ENCODE measurements at regions not wholly inside any gene's neighbourhood (a gene's known extent, or its start where the extent isn't known, plus 50 kb on each side); places are given as distances from the start of the nearest gene placed in this dataset.

GRCh38 chr11:112565551-112565950, 304.9 kb upstream of the PLET1 start:
- no peaks in the 10 kb centered on the region for H4K20me1 ChIP-seq (ENCODE audit: insufficient read depth, low read length)
- H3K36me3 ChIP-seq (replicated peaks; ENCODE audit: low read depth, low read length) = no peaks in the 10 kb centered on the region
- H2AFZ ChIP-seq (ENCODE audit: low read depth, low read length) = no peak overlapping the region
- peaks cover 54% of the 10 kb centered on the region for H3K27me3 ChIP-seq (ENCODE audit: low read depth, low read length)
- TF ChIP-seq CTCF (IDR thresholded peaks at IDR 0.05; ENCODE audit: low read depth, low read length) (no peak), EZH2phosphoT487 (IDR thresholded peaks at IDR 0.05; ENCODE audit: low read depth) (no peak)
- no peak overlapping the region for H3K27ac ChIP-seq (ENCODE audit: low read length)
- no peak overlapping the region for H3K4me3 ChIP-seq (ENCODE audit: low read length)
- H3K9me3 ChIP-seq (ENCODE audit: insufficient read depth, low read length) = no peaks in the 10 kb centered on the region
- H3K4me2 ChIP-seq (ENCODE audit: low read length) = no peak overlapping the region
- no peaks in the 10 kb centered on the region for H3K79me2 ChIP-seq (ENCODE audit: low read length)
- H3K4me1 ChIP-seq (ENCODE audit: low read length) = no peaks in the 10 kb centered on the region
- no peak overlapping the region for H3K9ac ChIP-seq (ENCODE audit: low read length)

GRCh38 chr11:112566124-112566523, 305.5 kb upstream of the PLET1 start:
- Histone ChIP-seq H3K4me1 (ENCODE audit: low read length) (no peaks in the 10 kb centered on the region), H3K9me3 (ENCODE audit: insufficient read depth, low read length) (no peaks in the 10 kb centered on the region), H3K27ac (ENCODE audit: low read length) (no peak overlapping the region), H3K27me3 (ENCODE audit: low read depth, low read length) (peaks cover 54% of the 10 kb centered on the region), H3K36me3 (replicated peaks; ENCODE audit: low read depth, low read length) (no peaks in the 10 kb centered on the region), H2AFZ (ENCODE audit: low read depth, low read length) (no peak overlapping the region), H4K20me1 (ENCODE audit: insufficient read depth, low read length) (no peaks in the 10 kb centered on the region), H3K4me2 (ENCODE audit: low read length) (no peak overlapping the region), H3K9ac (ENCODE audit: low read length) (no peak overlapping the region), H3K4me3 (ENCODE audit: low read length) (no peak overlapping the region), H3K79me2 (ENCODE audit: low read length) (no peaks in the 10 kb centered on the region)
- TF ChIP-seq CTCF (IDR thresholded peaks at IDR 0.05; ENCODE audit: low read depth, low read length) = no peak
- no peak for TF ChIP-seq EZH2phosphoT487 (IDR thresholded peaks at IDR 0.05; ENCODE audit: low read depth)

- Histone ChIP-seq H2AFZ (ENCODE audit: low read depth, low read length) (no peak overlapping the region), H3K4me1 (ENCODE audit: low read length) (no peaks in the 10 kb centered on the region), H4K20me1 (ENCODE audit: insufficient read depth, low read length) (no peaks in the 10 kb centered on the region), H3K9me3 (ENCODE audit: insufficient read depth, low read length) (no peaks in the 10 kb centered on the region), H3K4me2 (ENCODE audit: low read length) (no peak overlapping the region), H3K36me3 (replicated peaks; ENCODE audit: low read depth, low read length) (no peaks in the 10 kb centered on the region), H3K27ac (ENCODE audit: low read length) (no peak overlapping the region), H3K27me3 (ENCODE audit: low read depth, low read length) (peaks cover 43% of the 10 kb centered on the region), H3K4me3 (ENCODE audit: low read length) (no peak overlapping the region), H3K9ac (ENCODE audit: low read length) (no peak overlapping the region), H3K79me2 (ENCODE audit: low read length) (no peaks in the 10 kb centered on the region)
- TF ChIP-seq CTCF (IDR thresholded peaks at IDR 0.05; ENCODE audit: low read depth, low read length) (no peak), EZH2phosphoT487 (IDR thresholded peaks at IDR 0.05; ENCODE audit: low read depth) (no peak)
These were observed 309.7 kb upstream of the PLET1 start for GRCh38 chr11:112570333-112570732.

GRCh38 chr11:112579282-112579681, 318.6 kb upstream of the PLET1 start:
- no peak for TF ChIP-seq CTCF (IDR thresholded peaks at IDR 0.05; ENCODE audit: low read depth, low read length)
- TF ChIP-seq EZH2phosphoT487 (IDR thresholded peaks at IDR 0.05; ENCODE audit: low read depth) = no peak
- H3K4me3 ChIP-seq (ENCODE audit: low read length) = no peak overlapping the region
- H3K9me3 ChIP-seq (ENCODE audit: insufficient read depth, low read length) = no peaks in the 10 kb centered on the region
- H3K4me2 ChIP-seq (ENCODE audit: low read length) = no peak overlapping the region
- no peak overlapping the region for H3K9ac ChIP-seq (ENCODE audit: low read length)
- no peak overlapping the region for H2AFZ ChIP-seq (ENCODE audit: low read depth, low read length)
- H3K79me2 ChIP-seq (ENCODE audit: low read length) = no peaks in the 10 kb centered on the region
- H3K27ac ChIP-seq (ENCODE audit: low read length) = no peak overlapping the region
- peaks cover 14% of the 10 kb centered on the region for H3K4me1 ChIP-seq (ENCODE audit: low read length)
- peaks cover 37% of the 10 kb centered on the region for H3K27me3 ChIP-seq (ENCODE audit: low read depth, low read length)
- H3K36me3 ChIP-seq (replicated peaks; ENCODE audit: low read depth, low read length) = no peaks in the 10 kb centered on the region
- H4K20me1 ChIP-seq (ENCODE audit: insufficient read depth, low read length) = no peaks in the 10 kb centered on the region

Measured in OCI-LY3 (cell line).